ENCODE measurements at regions not wholly inside any gene's neighbourhood (a gene's known extent, or its start where the extent isn't known, plus 50 kb on each side); places are given as distances from the start of the nearest gene placed in this dataset.

GRCh38 chr14:39998854-39999253 is 566.6 kb upstream of the FBXO33 start:
- no peak for TF ChIP-seq CTCF (conservative IDR thresholded peaks at IDR 0.05; ENCODE audit: low read depth, low read length)
- H3K4me3 ChIP-seq (ENCODE audit: low read depth, low read length) = no peak overlapping the region
- DNase-seq (ENCODE audit: low read depth) = no peak

GRCh38 chr14:39998114-39998513 is 565.9 kb upstream of the FBXO33 start:
- no peak for DNase-seq (ENCODE audit: low read depth)
- no peak for TF ChIP-seq CTCF (conservative IDR thresholded peaks at IDR 0.05; ENCODE audit: low read depth, low read length)
- no peak overlapping the region for H3K4me3 ChIP-seq (ENCODE audit: low read depth, low read length)

DNA sequence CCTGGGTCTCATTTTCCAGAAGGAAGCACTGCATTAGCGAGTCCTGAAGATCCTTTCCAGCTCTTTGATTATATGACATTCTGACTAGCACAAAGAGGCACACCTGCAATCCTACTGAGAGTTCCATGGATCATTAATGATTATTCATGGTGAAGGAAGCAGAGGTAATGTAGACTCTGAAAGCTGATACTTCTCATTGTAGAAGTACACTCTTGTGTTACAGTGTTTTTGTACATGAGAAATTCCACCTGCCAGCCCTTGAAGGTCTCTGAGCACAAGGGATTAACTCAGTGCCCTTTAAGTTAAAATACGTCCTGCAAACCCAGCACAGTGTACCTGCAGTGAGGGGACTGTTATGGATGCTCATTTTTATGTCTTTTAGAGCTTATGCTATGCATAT is 558.8 kb upstream of the FBXO33 start:
- TF ChIP-seq CTCF (conservative IDR thresholded peaks at IDR 0.05; ENCODE audit: low read depth, low read length) = no peak
- no peak for DNase-seq (ENCODE audit: low read depth)
- H3K4me3 ChIP-seq (ENCODE audit: low read depth, low read length) = no peak overlapping the region

DNA sequence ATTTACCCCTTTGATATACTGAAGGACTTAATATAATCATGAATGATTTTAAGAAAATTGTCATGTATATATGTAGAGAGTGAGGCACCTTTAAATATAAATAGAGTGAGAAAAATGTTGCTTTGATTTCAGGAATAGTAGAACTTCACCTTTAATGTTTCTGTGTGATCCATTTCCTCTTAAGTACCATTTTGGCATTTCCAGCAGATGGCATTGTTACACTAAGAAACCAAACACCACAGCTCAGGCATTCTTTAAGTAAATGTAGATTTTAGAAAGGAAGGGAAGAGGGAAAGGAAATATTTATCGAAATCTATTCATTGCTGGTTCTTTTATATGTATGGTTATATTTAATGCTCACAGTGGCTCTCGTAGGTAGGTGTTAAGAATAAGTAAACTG is 556.7 kb upstream of the FBXO33 start:
- H3K4me3 ChIP-seq (ENCODE audit: low read depth, low read length) = no peak overlapping the region
- DNase-seq (ENCODE audit: low read depth) = peak; percentile 43
- peak; percentile 25 for TF ChIP-seq CTCF (conservative IDR thresholded peaks at IDR 0.05; ENCODE audit: low read depth, low read length)

- no peak overlapping the region for H3K4me3 ChIP-seq (ENCODE audit: low read depth, low read length)
- no peak for DNase-seq (ENCODE audit: low read depth)
- no peak for TF ChIP-seq CTCF (conservative IDR thresholded peaks at IDR 0.05; ENCODE audit: low read depth, low read length)
These were observed 552.1 kb upstream of the FBXO33 start for GRCh38 chr14:39984323-39984722.

DNA sequence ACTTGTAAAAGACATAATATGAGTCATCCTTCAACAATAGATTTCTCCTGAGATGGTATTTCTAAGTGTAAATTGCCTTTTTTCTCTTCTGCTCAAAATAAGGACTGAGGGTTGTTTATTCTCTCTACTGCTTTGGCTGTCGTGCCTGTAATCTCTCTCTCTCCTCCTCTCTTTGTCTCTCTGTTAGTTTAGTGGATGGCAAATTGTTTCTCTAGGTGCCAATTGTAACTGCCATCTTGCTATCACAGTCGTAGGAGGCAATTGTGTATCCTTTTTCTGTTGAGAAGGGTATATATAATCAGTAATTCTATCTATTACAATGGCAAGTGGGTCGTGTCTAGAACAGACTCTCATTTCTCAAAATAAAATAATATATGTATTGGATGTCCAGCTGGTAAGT is 545.0 kb upstream of the FBXO33 start:
- no peak for DNase-seq (ENCODE audit: low read depth)
- TF ChIP-seq CTCF (conservative IDR thresholded peaks at IDR 0.05; ENCODE audit: low read depth, low read length) = no peak

GRCh38 chr14:39974036-39974435 is 541.8 kb upstream of the FBXO33 start:
- DNase-seq (ENCODE audit: low read depth) = no peak
- H3K4me3 ChIP-seq (ENCODE audit: low read depth, low read length) = no peak overlapping the region
- TF ChIP-seq CTCF (conservative IDR thresholded peaks at IDR 0.05; ENCODE audit: low read depth, low read length) = no peak

More for the DNA sequence above, 545.0 kb upstream of the FBXO33 start:
- no peak overlapping the region for H3K4me3 ChIP-seq (ENCODE audit: low read depth, low read length)
